Mucosa of rectum (tissue), 2 donors: ENCODE measurements at regions not wholly inside any gene's neighbourhood (a gene's known extent, or its start where the extent isn't known, plus 50 kb on each side); places are given as distances from the start of the nearest gene placed in this dataset.

Experiments
- H3K27ac ChIP-seq, 2 donors: one replicate each; pipeline ENCODE4 v1.7.0; 2013; ENCODE audit warnings: inconsistent platforms in 2 of 2, low read depth in 2 of 2, low read length in 2 of 2
- H3K27me3 ChIP-seq, 2 donors: one replicate each; pipeline ENCODE4 v1.7.0; 2013; ENCODE audit warnings: low read length in 2 of 2; ENCODE audit not compliant: control insufficient read depth in 2 of 2, insufficient read depth in 2 of 2
- H3K36me3 ChIP-seq, 2 donors: one replicate each; pipeline ENCODE4 v1.7.0; 2013; ENCODE audit warnings: low read length in 2 of 2; ENCODE audit not compliant: control insufficient read depth in 2 of 2, insufficient read depth in 2 of 2
- H3K4me1 ChIP-seq, 2 donors: one replicate each; pipeline ENCODE4 v1.7.0; 2013; ENCODE audit warnings: low read length in 2 of 2, mild to moderate bottlenecking in 1 of 2; ENCODE audit not compliant: control insufficient read depth in 2 of 2, insufficient read depth in 2 of 2
- H3K4me3 ChIP-seq, 2 donors: one replicate each; pipeline ENCODE4 v1.7.0; 2013; ENCODE audit warnings: low read length in 2 of 2
- H3K9ac ChIP-seq, 2 donors: one replicate each; pipeline ENCODE4 v1.7.0; 2013; ENCODE audit warnings: low read length in 2 of 2, low read depth in 1 of 2, mild to moderate bottlenecking in 1 of 2
- H3K9me3 ChIP-seq, 2 donors: one replicate each; pipeline ENCODE4 v1.7.0; 2013; ENCODE audit warnings: low read length in 2 of 2; ENCODE audit not compliant: control insufficient read depth in 2 of 2
- donor health status: healthy.
- donor health status: Normal muscosa, but diverticular disease.

- Histone ChIP-seq H3K27me3 (no peaks in the 10 kb centered on the region), H3K9me3 (peaks cover 0 to 6% of the 10 kb centered on the region in 2 donors), H3K27ac (no peak overlapping the region), H3K4me1 (no peaks in the 10 kb centered on the region), H3K4me3 (no peak overlapping the region), H3K9ac (no peak overlapping the region), H3K36me3 (no peaks in the 10 kb centered on the region)
Measured at GRCh38 chr12:91805031-91805430, 340.6 kb downstream of the BTG1 start.

- Histone ChIP-seq H3K36me3 (no peaks in the 10 kb centered on the region), H3K9me3 (peaks cover 0 to 6% of the 10 kb centered on the region in 2 donors), H3K4me1 (no peaks in the 10 kb centered on the region), H3K4me3 (no peak overlapping the region), H3K27ac (no peak overlapping the region), H3K9ac (no peak overlapping the region), H3K27me3 (no peaks in the 10 kb centered on the region)
Measured at GRCh38 chr12:91804533-91804932, 341.1 kb downstream of the BTG1 start.

- Histone ChIP-seq H3K4me1 (no peaks in the 10 kb centered on the region), H3K27ac (no peak overlapping the region), H3K9ac (no peak overlapping the region), H3K36me3 (no peaks in the 10 kb centered on the region), H3K27me3 (no peaks in the 10 kb centered on the region), H3K4me3 (no peak overlapping the region), H3K9me3 (no peaks in the 10 kb centered on the region)
Measured at GRCh38 chr12:91801048-91801447, 344.6 kb downstream of the BTG1 start.

GRCh38 chr12:91793676-91794075 is 352.0 kb downstream of the BTG1 start:
- H3K36me3 ChIP-seq, result no peaks in the 10 kb centered on the region
- H3K4me3 ChIP-seq, result no peak overlapping the region
- H3K9ac ChIP-seq, result no peak overlapping the region
- H3K9me3 ChIP-seq, result no peaks in the 10 kb centered on the region
- H3K27me3 ChIP-seq, result no peaks in the 10 kb centered on the region
- no peak overlapping the region for H3K27ac ChIP-seq
- H3K4me1 ChIP-seq, result no peaks in the 10 kb centered on the region

- Histone ChIP-seq H3K27ac (no peak overlapping the region), H3K27me3 (no peaks in the 10 kb centered on the region), H3K36me3 (no peaks in the 10 kb centered on the region), H3K9me3 (no peaks in the 10 kb centered on the region), H3K4me3 (no peak overlapping the region), H3K9ac (no peak overlapping the region), H3K4me1 (no peaks in the 10 kb centered on the region)
Measured at GRCh38 chr12:91792597-91792996, 353.0 kb downstream of the BTG1 start.

GRCh38 chr12:91786499-91787272 is 359.0 kb downstream of the BTG1 start:
- no peaks in the 10 kb centered on the region for H3K27me3 ChIP-seq
- no peaks in the 10 kb centered on the region for H3K9me3 ChIP-seq
- no peaks in the 10 kb centered on the region for H3K4me1 ChIP-seq
- H3K4me3 ChIP-seq, result no peak overlapping the region
- H3K27ac ChIP-seq, result no peak overlapping the region
- no peaks in the 10 kb centered on the region for H3K36me3 ChIP-seq
- H3K9ac ChIP-seq, result no peak overlapping the region

- Histone ChIP-seq H3K27me3 (no peaks in the 10 kb centered on the region), H3K9ac (no peak overlapping the region), H3K4me1 (no peaks in the 10 kb centered on the region), H3K4me3 (no peak overlapping the region), H3K9me3 (no peaks in the 10 kb centered on the region), H3K27ac (no peak overlapping the region), H3K36me3 (no peaks in the 10 kb centered on the region)
Measured at GRCh38 chr12:91785655-91786498, 359.8 kb downstream of the BTG1 start.

GRCh38 chr12:91781114-91781513 is 364.5 kb downstream of the BTG1 start:
- Histone ChIP-seq H3K36me3 (no peaks in the 10 kb centered on the region), H3K4me3 (no peak overlapping the region), H3K27me3 (no peaks in the 10 kb centered on the region), H3K4me1 (peaks cover 8 to 12% of the 10 kb centered on the region in 2 donors), H3K9ac (no peak overlapping the region), H3K9me3 (no peaks in the 10 kb centered on the region), H3K27ac (no peak overlapping the region)

GRCh38 chr12:91778938-91779400 is 366.7 kb downstream of the BTG1 start:
- Histone ChIP-seq H3K9ac (peak overlapping the region; percentile 17 to 28), H3K4me3 (peak overlapping the region in 1 of 2 donors; percentile 38), H3K9me3 (no peaks in the 10 kb centered on the region), H3K36me3 (no peaks in the 10 kb centered on the region), H3K4me1 (peaks cover 8 to 12% of the 10 kb centered on the region in 2 donors), H3K27me3 (no peaks in the 10 kb centered on the region), H3K27ac (peak overlapping the region; percentile 66 to 70)
